HG03520 (cell line): ENCODE measurements at regions not wholly inside any gene's neighbourhood (a gene's known extent, or its start where the extent isn't known, plus 50 kb on each side); places are given as distances from the start of the nearest gene placed in this dataset.

Experiments
- ATAC-seq: cut with Tn5 transposase; IDR thresholded peaks from one replicate; pipeline ENCODE4 v1.9.1; 2021; ENCODE audit warnings: mild to moderate bottlenecking, moderate library complexity; ENCODE audit not compliant: unreplicated experiment

DNA sequence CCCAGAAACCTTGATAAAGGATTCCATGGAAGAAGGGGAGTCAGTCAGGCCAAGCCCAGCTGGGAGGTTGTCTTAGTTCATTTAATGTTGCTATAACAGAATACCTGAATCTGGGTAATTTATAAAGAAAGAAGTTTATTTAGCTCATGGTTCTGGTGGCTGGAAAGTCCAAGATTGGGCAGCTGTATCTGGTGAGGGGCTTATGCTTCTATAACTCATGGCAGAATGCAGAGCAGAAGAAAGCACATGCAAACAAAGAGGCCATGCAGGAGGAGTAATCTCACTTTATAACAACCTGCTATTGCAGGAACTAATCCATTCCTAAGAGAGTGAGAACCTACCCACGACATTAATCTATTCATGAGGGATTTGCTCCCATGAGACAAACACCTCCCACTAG is 54.2 kb upstream of the ANKRD1 start:
- no peak for ATAC-seq

- ATAC-seq, result no peak
Measured at GRCh38 chr10:90977162-90977854, 56.4 kb upstream of the ANKRD1 start.

- no peak for ATAC-seq
Measured at GRCh38 chr10:90977855-90978486, 57.1 kb upstream of the ANKRD1 start.

- ATAC-seq, result no peak
Measured at GRCh38 chr10:90982406-90983008, 61.6 kb upstream of the ANKRD1 start.

DNA sequence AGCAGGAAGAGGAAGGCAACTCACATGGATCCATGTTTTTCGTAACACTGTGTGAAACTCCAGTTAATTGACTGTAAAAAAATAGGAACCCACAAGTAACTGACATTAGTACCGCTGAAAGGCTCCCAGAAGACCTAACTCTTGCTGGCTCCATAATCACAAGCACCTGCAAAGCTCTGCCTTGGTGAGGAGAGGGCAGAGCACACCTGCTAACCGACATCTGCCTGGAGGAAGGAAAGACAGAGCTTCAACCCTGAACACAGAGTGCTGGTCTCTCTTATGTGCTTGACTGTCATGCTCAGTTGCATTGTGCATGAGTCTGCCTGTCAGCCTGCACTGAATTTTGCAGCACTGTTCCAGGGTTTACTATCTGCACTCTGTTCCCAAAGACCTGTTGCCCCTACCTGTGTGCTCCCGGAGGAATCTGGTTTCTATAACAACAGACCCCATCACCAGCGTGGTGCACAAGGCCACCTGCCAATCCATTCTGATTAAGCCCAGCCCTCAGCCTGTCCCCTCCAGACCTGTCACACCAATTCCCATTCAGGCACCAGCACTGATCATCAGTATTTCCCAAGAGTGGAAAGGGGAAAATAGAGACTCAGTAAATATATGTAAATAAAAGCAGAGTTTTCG is 63.1 kb upstream of the ANKRD1 start:
- no peak for ATAC-seq

GRCh38 chr10:90984898-90985297 is 64.0 kb upstream of the ANKRD1 start:
- ATAC-seq, result no peak

DNA sequence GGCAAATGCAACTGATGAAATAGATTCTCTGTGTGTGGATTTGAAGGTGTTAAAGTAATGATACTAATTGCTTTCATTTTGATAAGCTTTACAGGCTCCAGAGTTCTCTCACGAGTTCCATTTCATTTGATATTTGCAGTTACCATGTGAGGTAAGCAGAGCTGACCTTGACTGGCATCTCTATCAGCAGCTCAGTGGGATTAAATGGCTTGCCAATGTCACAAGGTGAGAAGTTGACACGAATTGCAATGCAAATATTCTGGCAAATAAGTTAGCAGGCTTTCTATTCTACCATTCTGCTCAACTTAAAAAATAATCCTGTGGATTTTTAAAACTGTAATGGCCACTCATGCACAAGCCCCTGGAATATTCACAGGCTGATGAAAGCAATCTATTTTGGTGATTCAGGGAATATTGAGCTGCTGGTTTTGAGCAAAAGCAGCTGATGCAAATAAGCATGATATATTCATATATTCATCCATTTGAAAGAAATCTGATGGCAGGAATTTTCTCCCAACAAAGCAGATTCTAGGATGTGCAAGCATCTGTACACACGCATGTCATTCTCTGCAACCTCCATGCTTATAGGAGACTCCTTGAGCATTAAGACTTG is 64.5 kb upstream of the ANKRD1 start:
- ATAC-seq, result no peak

GRCh38 chr10:90986136-90986760 is 65.4 kb upstream of the ANKRD1 start:
- no peak for ATAC-seq

DNA sequence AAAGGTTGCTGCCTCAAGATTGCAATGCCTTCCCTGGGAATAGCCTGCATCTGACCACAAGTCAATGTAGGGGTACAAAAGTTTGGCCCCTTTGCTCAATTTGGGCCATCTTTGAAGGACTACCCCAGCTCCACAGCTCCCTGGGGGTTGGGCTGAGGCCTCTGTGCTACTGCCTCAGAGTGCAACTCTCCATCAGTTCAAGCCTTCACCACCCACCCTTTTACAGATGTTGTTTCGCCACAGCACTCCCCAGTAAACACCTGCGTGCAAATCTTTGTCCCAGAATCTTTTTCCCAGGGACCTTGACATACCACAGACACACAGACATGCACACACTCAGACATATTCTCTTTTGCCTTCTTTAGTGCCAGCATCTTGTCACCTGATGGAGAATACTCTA is 66.0 kb upstream of the ANKRD1 start:
- no peak for ATAC-seq

- no peak for ATAC-seq
Measured at GRCh38 chr10:90987383-90987782, 66.5 kb upstream of the ANKRD1 start.

- no peak for ATAC-seq
Measured at GRCh38 chr10:90988024-90988423, 67.1 kb upstream of the ANKRD1 start.

GRCh38 chr10:90988802-90989201 is 67.9 kb upstream of the ANKRD1 start:
- ATAC-seq, result no peak

GRCh38 chr10:90989378-90989777 is 68.5 kb upstream of the ANKRD1 start:
- no peak for ATAC-seq

DNA sequence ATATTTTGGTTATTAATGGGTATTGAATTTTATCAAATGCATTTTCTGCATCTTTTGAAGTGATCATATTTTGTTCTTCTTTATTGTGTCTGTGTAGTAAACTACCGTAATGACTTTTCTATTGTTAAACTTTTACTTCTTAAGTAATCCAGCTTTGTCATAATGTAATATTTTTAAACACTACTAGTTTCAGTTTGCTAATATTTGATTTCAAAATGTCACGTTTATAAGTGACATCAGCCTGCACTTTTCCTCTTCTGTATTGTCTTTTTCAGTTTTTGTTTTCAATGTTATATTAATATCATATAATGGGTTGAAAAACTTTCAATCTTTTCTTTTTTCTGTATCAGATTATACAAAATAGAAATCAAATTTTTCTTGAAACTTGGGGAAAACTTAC is 71.6 kb upstream of the ANKRD1 start:
- ATAC-seq, result no peak

DNA sequence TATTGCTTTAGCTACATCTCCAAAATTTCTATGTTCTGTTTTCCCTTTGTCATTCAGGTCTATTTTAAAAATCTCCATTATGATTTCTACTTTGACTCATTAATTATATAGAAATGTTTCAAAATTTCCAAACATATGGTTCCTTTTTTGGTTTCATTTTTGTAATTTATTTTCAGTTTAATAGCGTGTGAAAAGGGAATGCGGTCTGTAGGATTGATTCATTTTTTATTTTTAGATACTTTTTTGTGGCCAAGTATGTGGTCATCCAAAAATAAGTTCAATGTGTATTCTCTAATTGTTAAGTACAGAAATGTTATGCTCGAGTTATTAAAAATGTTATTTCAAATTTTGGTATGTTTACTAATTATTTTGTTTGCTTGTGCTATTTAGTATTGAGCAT is 72.5 kb upstream of the ANKRD1 start:
- ATAC-seq, result no peak

DNA sequence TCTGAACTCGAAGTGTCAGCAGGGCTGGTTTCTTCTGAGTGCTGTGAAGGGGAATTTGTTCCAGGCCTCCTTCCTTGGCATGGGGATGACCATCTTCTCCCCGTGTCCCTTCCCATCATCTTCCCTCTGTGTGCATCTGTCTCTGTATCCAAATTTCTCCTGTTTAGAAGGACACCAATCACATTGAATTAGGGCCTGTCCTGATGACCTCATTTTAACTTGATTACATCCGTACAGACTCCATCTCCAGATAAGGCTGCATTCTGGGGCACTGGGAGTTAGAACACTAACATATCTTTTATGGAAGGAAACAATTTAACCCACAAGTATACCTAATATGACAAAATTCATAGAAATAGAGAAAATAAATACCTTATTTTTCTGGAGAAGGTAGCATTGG is 76.8 kb upstream of the ANKRD1 start:
- ATAC-seq, result no peak

DNA sequence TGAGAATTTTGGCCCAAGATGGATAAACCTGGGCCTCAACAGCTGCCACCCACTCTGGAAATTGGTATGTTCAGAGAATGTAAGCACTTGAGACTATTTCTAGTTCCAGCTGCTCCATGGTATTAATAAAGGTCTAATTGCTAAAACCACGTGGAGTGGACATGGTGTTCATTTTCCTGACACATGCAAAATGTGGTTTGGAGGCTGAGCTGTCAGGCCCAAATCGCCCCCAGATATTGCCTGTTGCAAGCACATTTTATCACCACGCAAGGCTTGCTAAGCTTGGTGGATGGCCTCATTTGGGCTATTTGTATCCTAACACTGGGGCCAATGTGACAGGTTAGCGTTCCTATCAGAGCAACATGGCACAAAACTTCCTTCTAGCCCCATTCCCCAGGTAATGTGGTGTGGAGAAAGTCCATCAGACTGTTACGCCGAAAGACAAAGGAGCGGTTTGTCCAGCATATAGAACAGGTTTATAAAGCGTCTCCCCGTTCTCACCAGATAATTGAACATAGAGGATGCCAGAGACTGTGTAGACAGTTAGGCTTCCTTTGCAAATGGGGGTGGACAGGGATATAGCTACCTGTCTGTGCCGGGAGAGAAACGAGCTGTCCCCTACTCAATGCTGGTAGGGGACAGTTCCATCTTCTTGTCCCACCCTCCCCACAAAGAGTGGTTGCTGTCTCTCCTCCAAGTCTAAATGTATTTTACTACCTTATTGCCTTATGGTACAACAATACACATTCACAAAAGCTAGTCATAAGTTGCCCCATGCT is 78.0 kb upstream of the ANKRD1 start:
- peak; percentile 30 for ATAC-seq

GRCh38 chr10:90999512-91000172 is 78.8 kb upstream of the ANKRD1 start:
- no peak for ATAC-seq

- ATAC-seq, result no peak
Measured at GRCh38 chr10:91000470-91000869, 79.6 kb upstream of the ANKRD1 start.

DNA sequence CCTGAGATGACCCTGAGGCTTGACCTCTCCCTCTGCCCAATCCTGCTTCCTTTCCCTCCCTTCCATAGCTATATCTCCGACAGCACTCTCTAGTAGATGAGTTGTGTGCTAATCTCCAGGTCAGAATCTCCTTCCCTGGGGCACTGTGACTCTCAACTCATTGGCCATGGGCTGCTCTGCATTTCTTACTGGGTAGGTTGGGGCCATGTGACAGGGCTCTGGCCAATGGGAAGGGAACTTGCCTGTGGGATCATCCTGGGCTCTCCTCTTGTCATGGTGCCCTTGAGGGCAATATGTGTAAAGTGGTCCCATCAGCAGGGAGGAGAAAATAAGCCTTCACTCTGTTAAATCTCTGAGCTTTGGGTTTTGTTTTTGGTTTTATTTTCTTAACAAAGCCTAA is 80.1 kb upstream of the ANKRD1 start:
- no peak for ATAC-seq
